HG03457 (cell line): ENCODE measurements at regions not wholly inside any gene's neighbourhood (a gene's known extent, or its start where the extent isn't known, plus 50 kb on each side); places are given as distances from the start of the nearest gene placed in this dataset.
A peak's percentile ranks its signal among the peaks of the same experiment; 100 is the strongest.

Experiments used
- ATAC-seq: cut with Tn5 transposase; IDR thresholded peaks from one replicate; pipeline ENCODE4 v1.9.1; 2021; ENCODE audit warnings: moderate number of reproducible peaks; ENCODE audit not compliant: unreplicated experiment

GRCh38 chr10:31720546-31720945, 208.1 kb downstream of the ARHGAP12 start:
- ATAC-seq = no peak

GRCh38 chr10:31709476-31709875, 219.2 kb downstream of the ARHGAP12 start:
- ATAC-seq = no peak

- no peak for ATAC-seq
These were observed 219.6 kb downstream of the ARHGAP12 start for GRCh38 chr10:31709028-31709427.

- no peak for ATAC-seq
These were observed 220.2 kb downstream of the ARHGAP12 start for GRCh38 chr10:31708474-31708873.

DNA sequence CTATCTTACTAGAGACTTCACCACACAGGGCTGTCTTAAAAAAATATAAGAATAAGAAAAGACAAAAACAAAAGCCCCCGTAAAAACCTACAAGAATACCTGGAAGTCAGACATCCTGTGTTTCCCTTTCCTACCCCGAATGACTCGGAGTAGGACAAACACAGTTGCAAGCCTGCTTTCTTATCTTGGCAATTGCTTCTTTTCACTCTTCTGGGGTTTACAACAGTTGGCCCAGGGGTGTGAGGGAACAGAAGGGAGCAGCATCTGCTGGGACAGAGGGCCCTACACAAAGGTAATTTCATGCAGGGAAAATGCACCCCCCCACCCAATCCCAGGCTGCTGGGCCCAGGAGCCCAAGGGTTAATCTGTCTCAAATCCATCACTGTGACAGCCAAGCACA, 220.6 kb downstream of the ARHGAP12 start:
- no peak for ATAC-seq

DNA sequence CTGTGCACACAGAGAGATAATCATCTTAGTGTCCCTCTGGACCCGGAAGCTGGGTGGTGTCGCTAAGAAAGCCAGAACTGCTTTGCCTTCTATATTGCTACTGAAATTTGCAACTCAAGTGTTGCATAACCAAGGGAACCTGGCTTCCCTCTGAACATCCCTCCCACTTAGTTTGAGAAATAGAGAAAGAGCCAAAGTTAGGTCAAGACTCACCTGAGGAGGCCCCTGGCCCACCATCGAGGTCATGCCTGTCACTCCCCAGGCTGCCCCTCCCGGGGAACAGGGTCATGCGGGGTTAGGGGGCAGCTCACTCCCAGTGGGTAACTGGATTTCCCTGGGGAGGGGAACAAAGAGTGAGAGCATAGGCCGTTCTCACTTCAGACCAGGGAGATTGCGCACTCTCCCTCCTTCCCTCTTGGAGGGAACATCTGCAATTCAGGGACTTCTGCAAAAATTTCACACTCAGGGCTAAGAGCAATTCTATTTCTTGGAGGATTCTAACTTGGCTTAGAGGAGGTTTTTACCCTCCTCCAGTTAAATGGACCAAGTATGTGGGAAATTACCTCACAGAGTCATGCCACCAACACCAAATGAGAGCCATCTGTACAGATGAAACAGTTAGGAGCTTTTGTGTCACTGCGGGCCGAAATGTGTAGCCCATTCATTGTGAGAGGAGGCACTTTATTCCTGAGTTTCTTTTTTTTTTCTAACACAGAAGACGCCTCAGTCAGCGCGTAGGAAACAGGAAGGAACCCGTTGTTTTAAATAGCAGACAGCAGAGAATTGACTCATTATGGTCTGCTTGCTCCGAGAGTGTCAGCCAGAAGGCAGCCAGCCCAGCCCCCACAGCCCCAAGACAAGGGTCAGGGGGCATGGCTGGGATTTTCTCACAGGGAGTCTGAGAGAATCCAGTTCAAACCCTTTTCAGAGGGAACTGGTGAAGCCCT, 221.3 kb downstream of the ARHGAP12 start:
- peak; percentile 78 for ATAC-seq

DNA sequence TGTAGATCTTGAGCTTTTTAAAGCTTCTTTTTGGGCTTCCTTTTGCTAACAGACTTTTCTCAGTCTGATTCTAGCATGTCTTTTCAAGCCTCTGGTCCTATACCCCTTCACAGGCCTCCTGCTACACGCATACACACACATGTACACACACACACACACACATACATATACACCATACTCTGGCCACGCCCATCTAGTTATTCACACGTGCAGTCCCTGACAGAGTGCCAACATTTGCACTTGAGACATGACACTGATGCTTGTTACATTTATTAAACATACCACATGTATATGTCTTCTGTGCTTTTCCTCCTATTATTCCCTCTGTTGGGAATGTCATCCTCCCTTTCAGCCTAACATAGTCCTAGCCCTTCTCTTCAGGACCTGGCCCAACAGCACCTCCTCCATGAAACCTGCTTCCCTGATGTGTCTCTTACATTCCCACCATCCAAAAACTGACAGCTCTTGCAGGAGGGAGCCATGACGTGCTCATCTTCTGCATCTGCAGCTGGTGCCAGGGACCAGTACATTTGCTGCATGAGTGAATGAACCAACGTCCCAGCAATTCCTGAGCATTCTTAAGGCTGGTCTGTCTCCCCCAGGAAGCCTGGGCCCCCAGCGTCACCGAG, 222.1 kb downstream of the ARHGAP12 start:
- ATAC-seq = no peak

GRCh38 chr10:31705136-31705535, 223.5 kb downstream of the ARHGAP12 start:
- no peak for ATAC-seq

DNA sequence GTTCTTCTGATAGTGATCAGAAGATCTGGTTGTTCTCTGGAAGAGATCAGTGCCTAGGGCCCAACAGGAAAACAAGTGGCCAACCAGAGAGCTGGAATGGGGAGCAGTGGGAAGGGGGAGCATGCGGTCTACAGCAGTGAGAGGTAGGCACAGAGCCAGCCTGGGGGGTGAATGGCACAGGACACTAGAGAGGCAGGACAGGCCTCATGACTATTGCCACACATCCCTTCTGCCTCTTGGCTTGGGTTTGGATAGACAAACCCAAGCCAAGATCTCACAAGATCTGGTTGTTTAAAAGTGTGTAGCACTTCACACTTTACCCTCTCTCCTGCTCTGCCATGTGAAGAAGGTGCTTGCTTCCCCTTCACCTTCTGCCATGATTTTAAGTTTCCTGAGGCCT, 224.4 kb downstream of the ARHGAP12 start:
- ATAC-seq = no peak

DNA sequence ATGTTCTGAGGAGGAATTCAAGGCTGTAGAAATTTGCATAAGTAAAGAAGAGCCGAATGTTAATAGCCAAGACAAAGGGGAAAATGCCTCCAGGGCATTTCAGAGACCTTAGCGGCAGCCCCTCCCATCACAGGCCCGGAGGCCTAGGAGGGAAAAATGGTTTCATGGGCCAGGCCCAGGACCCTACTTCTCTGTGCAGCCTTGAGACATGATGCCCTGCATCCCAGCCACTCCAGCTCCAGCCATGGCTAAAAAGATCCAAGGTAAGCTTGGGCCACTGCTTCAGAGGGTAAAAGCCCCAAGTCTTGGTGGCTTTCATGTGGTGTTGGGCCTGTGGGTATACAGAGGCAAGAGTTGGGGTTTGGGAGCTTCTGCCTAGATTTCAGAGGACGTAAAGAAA, 225.7 kb downstream of the ARHGAP12 start:
- no peak for ATAC-seq

DNA sequence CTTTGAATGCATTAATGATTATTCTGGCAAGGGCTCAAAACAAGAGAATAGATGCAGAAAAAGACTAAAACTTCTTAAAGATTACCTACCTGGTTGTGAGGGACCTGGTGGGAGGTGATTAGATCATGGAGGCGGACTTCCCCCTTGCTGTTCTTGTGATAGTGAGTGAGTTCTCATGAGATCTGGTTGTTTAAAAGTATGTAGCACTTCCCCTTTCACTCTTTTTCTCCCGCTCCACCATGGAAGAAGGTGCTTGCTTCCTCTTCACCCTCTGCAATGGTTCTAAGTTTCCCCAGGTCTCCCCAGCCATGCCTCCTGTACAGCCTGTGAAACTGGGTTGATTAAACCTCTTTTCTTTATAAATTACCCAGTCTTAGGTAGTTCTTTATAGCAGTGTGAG, 226.6 kb downstream of the ARHGAP12 start:
- no peak for ATAC-seq

DNA sequence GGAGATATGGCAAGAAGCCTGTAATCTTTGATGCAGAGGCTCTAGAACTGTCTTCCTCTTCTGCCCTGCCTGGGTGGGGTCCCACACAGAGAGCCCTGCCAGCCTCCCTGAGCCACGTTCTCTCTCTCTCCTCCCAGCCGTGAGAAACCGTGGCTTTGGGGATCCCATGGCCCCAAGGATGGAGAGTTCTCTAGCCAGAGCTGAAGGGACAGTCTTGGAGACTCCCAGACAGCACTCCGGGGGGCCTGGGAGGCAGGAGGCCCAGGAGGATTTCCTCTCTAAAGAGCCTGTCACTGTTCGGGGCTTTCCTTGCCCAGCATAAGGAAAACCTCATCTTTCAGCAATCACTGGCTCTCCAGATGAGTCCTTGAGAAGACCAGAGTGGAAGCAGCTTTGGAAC, 227.1 kb downstream of the ARHGAP12 start:
- no peak for ATAC-seq

GRCh38 chr10:31700181-31700611, 228.4 kb downstream of the ARHGAP12 start:
- ATAC-seq = no peak

DNA sequence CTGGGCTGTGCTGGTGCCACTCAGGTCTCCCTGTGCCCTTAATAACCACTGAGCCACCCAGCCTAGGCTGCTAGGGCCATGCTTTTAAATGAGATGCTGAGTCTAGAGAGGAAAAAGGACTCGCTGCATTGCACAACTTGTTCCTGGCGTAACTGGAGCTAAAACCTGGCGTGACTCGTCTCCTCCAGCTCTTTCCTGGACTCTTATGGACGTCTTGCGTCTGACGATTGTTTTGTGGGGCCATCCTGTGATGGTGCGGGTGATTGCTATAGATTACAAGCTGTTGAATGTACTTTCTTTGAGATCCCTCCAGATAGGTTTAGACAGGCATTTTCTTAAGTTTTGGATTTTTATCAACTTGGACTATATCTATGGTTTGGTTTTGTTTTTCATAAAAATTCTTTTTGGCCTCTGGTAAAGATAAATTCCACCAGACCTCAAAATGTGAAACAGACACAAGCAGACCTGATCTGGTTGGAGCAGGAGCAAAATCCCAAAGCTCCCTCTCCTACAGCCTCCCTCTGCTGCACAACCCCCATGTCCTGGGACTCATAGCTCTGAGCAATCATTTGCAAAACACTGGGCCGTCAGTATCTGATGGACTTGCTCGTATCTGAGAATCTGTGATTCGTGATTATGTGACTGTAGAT, 230.3 kb downstream of the ARHGAP12 start:
- ATAC-seq = no peak

DNA sequence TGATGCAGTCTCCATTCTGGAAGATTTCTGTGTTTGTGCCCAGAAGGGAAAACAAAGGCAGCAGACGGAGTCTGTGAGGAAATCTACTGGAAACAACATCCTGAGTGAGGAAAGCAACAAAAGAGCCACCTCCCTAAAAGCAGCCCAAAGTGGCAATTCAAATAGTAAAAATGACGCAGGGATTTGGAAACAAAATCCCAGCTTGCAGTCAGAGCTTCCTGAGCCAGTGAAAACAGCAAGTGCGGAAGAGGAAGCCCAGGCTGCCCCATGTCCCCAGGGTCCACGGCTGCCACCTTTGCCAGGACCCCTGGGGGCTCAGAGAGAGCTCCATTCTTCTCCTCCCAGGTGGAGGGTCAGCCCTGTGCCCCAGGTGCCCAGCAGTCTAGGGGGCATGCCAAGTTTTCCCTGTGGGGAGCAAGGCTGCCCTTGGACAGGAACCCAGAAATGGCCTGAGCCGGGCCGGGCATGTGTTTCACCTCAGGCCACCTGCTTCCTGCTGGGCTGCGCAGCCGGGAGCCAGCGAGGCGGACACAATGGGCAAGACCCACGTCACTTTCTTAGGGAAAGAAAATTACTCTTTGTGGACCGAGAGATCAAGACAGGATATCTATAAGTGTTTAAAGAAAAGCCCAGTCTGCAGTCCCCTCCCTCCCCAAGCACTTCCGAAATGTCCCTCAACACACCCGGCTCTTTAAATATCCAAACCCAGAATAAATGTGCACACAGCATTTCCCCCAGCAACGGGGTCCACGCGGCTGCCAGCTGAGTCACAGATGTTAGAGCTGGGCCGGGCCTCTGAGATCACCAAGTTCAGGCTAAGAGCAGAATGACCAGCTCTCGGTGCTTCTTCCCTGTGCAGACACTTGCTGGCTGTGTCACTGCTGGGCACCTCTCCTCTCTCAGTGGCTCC, 231.1 kb downstream of the ARHGAP12 start:
- ATAC-seq = no peak

DNA sequence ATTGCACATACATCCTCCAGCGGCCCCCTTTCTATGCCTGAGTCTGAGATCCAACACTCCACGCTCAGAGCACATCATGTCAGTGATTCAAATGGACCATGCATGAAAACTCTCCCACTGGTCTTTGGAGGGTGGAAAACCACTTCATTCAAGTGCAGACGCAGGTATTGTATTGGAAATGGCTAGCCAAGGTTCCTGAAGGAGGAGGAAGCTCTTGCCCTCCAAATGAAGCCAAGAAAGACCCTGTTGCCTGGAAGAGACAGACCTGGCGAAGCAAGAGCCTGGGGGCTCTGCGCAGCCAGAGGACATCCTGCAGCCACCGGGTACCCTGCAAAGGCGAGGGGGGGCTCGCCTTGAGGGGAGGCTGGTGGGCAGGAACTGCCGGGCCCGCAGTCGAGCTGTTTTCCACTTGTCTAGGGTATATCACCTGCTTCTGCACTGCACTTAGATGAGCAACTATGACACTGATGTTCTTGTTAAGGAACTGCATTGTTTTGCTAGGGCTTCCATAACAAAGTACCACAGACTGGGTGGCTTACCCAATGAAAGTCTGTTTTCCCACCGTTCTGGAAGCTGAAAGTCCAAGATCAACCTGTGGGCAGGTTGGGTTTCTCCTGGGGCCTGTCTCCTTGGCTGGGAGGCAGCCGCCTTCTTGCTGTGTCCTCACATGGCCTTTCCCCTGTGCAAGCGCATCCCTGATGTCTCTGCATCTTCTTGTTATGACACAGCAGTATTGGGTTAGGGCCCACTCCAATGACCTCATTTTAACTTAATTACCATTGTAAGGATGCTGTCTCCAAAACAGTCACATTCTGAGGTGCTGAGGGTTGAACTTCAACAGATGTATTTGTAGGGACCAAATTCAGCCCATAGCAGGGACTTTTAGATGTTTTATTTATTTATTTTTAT, 233.4 kb downstream of the ARHGAP12 start:
- ATAC-seq = no peak

- ATAC-seq = no peak
These were observed 234.4 kb downstream of the ARHGAP12 start for GRCh38 chr10:31694126-31694685.

GRCh38 chr10:31693491-31693890, 235.1 kb downstream of the ARHGAP12 start:
- ATAC-seq = no peak

GRCh38 chr10:31689233-31689632, 239.4 kb downstream of the ARHGAP12 start:
- ATAC-seq = no peak
